Activated CD8-positive, alpha-beta T cell treated with anti-CD3 and anti-CD28 coated beads for 36 hours (primary cell): ENCODE measurements at regions not wholly inside any gene's neighbourhood (a gene's known extent, or its start where the extent isn't known, plus 50 kb on each side); places are given as distances from the start of the nearest gene placed in this dataset.

Experiments
- ATAC-seq: fragments of 200-7000 bp; cut with Tn5 transposase; one replicate; pipeline ENCODE4 v1.10.0; 2021; ENCODE audit warnings: mild to moderate bottlenecking, moderate library complexity
- CTCF ChIA-PET: fragments of 350-600 bp; sonication (Branson Sonifier 250); formaldehyde crosslinking; loops from one replicate; lab custom pipeline; 2021; ENCODE audit warnings: antibody characterized with exemption; lab: Charles Lee
- POLR2A ChIA-PET: fragments of 350-600 bp; sonication (Branson Sonifier 250); formaldehyde crosslinking; loops from one replicate; lab custom pipeline; 2021; ENCODE audit warnings: antibody characterized with exemption; lab: Charles Lee
- DNase-seq: peaks from one replicate; pipeline ENCODE4 v3.0.0-alpha.2; 2020
- H3K27ac Mint-ChIP-seq: one replicate; pipeline ENCODE4 v1.8.0; 2021; ENCODE audit warnings: mild to moderate bottlenecking, mixed read lengths
- H3K27me3 Mint-ChIP-seq: one replicate; pipeline ENCODE4 v1.8.0; 2021; ENCODE audit warnings: mixed read lengths
- H3K36me3 Mint-ChIP-seq: one replicate; pipeline ENCODE4 v1.8.0; 2021; ENCODE audit warnings: low read depth, mixed read lengths
- H3K4me1 Mint-ChIP-seq: one replicate; pipeline ENCODE4 v1.8.0; 2021; ENCODE audit warnings: low read depth, mixed read lengths
- H3K4me3 Mint-ChIP-seq: one replicate; pipeline ENCODE4 v1.8.0; 2021; ENCODE audit warnings: mild to moderate bottlenecking, moderate library complexity, mixed read lengths
- H3K9me3 Mint-ChIP-seq: one replicate; pipeline ENCODE4 v1.8.0; 2021; ENCODE audit warnings: mixed read lengths
- CTCF ChIP-seq: fragments of 200-600 bp; IDR thresholded peaks from one replicate; pipeline ENCODE4 v1.8.0; 2022; ENCODE audit warnings: antibody characterized with exemption, mild to moderate bottlenecking
- intact Hi-C: fragments of 100-400 bp; cut with micrococcal nuclease; formaldehyde crosslinking; loops from one replicate; pipeline ENCODE4 v1.10.0; 2022

DNA sequence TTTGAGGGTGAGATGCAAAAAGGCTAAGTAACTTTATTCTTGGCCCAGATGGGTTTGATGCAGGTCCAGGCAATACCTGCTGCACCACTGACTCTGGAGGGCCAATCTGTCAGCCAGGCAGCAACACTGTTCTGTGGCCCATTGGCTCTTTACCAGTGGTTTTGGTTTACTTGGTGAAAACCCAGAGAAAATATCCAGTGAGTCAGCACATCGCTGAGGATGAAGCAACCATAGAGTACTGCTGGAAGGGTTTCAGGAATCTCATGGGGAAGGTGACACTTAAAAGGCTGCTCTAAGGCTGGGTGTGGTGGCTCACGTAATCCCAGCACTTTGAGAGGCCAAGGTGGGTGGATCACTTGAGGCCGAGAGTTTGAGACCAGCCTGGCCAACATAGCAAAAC lies 192.5 kb upstream of the FAM98A start:
- CTCF ChIA-PET, result no interaction called here
- TF ChIP-seq CTCF, result no peak
- H3K4me1 Mint-ChIP-seq, result no peaks in the 10 kb centered on the region
- ATAC-seq (no peak), DNase-seq (no peak)
- H3K36me3 Mint-ChIP-seq, result no peaks in the 10 kb centered on the region
- H3K27me3 Mint-ChIP-seq, result peaks cover 2% of the 10 kb centered on the region
- H3K27ac Mint-ChIP-seq, result no peak overlapping the region
- no peak overlapping the region for H3K4me3 Mint-ChIP-seq
- intact Hi-C loops, result no loop called here
- no peaks in the 10 kb centered on the region for H3K9me3 Mint-ChIP-seq
- POLR2A ChIA-PET, result no interaction called here

DNA sequence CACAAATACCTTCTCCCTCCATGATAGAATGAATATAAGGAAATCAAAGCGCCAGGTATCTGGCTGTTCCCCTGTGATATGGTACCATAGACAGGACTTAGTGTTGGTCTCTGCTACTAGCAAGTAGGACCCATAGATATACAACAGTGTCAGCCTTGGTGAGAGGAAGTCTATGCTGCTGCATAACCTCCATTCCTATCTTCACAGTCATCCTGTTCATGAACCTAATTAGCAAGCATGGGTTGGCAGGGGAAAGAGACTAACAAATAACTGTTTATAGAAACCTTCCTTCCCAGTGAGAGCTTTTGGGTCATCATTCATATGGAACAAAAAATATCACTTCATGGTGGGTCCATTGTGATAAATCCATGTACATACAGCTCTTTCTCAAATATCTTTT lies 188.9 kb upstream of the FAM98A start:
- Mint-ChIP-seq H3K4me1 (no peaks in the 10 kb centered on the region), H3K36me3 (no peaks in the 10 kb centered on the region), H3K4me3 (no peak overlapping the region), H3K27me3 (peaks cover 2% of the 10 kb centered on the region), H3K27ac (no peak overlapping the region), H3K9me3 (no peaks in the 10 kb centered on the region)
- TF ChIP-seq CTCF, result no peak
- intact Hi-C loops, result no loop called here
- no peak for ATAC-seq
- POLR2A ChIA-PET, result no interaction called here
- DNase-seq, result no peak
- CTCF ChIA-PET, result no interaction called here

DNA sequence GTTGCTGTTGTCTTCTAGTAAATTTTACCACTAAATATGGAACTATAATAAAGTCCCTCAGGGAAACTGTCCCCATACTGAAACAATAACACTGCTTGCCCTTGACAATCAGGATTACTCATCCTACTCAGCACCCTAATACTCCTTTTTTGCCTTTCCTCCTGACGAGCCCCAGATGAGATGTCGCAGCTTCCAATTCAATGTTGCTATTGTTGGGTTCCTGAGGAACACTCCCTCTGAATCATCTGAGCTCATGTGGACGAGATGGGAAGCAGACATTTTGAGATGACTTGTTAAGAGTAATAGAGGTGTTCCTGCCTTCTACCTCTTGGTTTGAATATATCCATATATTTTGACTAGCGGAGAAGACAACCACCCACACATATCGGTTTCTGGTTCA lies 187.8 kb upstream of the FAM98A start:
- Mint-ChIP-seq H3K4me1 (no peaks in the 10 kb centered on the region), H3K9me3 (no peaks in the 10 kb centered on the region), H3K4me3 (no peak overlapping the region), H3K36me3 (no peaks in the 10 kb centered on the region), H3K27me3 (peaks cover 1% of the 10 kb centered on the region), H3K27ac (no peak overlapping the region)
- intact Hi-C loops, result no loop called here
- CTCF ChIA-PET, result no interaction called here
- POLR2A ChIA-PET, result no interaction called here
- no peak for ATAC-seq
- no peak for DNase-seq
- TF ChIP-seq CTCF, result no peak

DNA sequence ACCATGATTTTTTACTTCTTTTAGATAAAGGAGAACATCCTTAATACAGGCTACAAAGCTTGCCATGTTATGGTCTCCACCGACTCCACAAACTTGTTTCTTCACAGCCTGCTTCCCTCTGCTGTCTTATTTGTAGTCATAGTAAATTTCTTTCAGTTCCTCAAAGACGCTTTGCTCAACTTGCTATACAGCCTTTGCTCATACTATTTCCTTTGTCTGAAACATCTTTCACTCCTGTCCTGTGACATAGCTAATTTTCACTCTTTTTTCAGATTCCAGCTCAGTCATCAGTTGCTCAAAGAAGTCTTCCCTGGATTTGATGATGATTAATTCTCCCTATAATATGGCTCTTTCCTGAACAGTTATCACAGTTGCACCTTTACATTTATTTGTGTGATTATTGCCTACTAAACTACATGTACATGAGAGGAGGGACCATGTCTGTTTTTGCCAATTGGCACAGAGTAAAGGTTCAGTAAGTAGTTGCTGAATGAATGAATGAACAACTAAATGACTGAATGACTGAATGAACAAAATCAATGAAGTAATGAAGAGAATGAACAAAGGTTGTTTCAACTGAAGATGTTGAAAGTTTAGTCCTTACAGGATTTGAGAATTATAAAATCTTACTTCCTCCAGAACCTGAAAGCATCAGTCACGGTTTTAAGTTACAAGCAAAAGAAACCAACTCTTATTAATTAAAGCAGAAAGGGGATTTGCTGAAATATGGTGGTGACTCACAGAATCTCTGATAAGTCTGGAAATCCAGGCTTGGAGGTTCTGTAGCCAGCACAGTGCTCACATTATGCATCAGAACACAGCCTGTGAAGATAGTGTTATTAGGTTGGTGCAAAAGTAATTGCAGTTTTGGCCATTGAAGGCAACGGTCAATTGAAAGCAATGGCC lies 186.4 kb upstream of the FAM98A start:
- no peak for DNase-seq
- TF ChIP-seq CTCF, result no peak
- no peak for ATAC-seq
- no peak overlapping the region for H3K27ac Mint-ChIP-seq
- no peak overlapping the region for H3K4me3 Mint-ChIP-seq
- ChIA-PET POLR2A (no interaction called here), CTCF (no interaction called here)
- no peaks in the 10 kb centered on the region for H3K4me1 Mint-ChIP-seq
- peaks cover 1% of the 10 kb centered on the region for H3K27me3 Mint-ChIP-seq
- H3K9me3 Mint-ChIP-seq, result no peaks in the 10 kb centered on the region
- intact Hi-C loops, result no loop called here
- no peaks in the 10 kb centered on the region for H3K36me3 Mint-ChIP-seq

GRCh38 chr2:33784488-33784887 lies 185.4 kb upstream of the FAM98A start:
- TF ChIP-seq CTCF, result no peak
- H3K27ac Mint-ChIP-seq, result no peak overlapping the region
- no peaks in the 10 kb centered on the region for H3K36me3 Mint-ChIP-seq
- H3K4me1 Mint-ChIP-seq, result no peaks in the 10 kb centered on the region
- POLR2A ChIA-PET, result no interaction called here
- no peaks in the 10 kb centered on the region for H3K9me3 Mint-ChIP-seq
- intact Hi-C loops, result no loop called here
- DNase-seq, result no peak
- no peak for ATAC-seq
- CTCF ChIA-PET, result no interaction called here
- peaks cover 3% of the 10 kb centered on the region for H3K27me3 Mint-ChIP-seq
- no peak overlapping the region for H3K4me3 Mint-ChIP-seq
